HFF-Myc (cell line): ENCODE measurements at regions not wholly inside any gene's neighbourhood (a gene's known extent, or its start where the extent isn't known, plus 50 kb on each side); places are given as distances from the start of the nearest gene placed in this dataset.
A peak's percentile ranks its signal among the peaks of the same experiment; 100 is the strongest.

Source experiments
- DNase-seq: peaks from one replicate; pipeline ENCODE4 v3.0.0-alpha.2; 2011; ENCODE audit warnings: low read depth; ENCODE audit errors: extremely low read depth
- H3K4me3 ChIP-seq: replicated peaks from 2 replicates; pipeline ENCODE4 v1.5.1; 2011; ENCODE audit warnings: low read depth, mild to moderate bottlenecking, control low read depth, low read length
- TF ChIP-seq, protein P1 (sequence below): IDR thresholded peaks from 2 replicates; pipeline ENCODE4 v1.5.1; 2012; ENCODE audit warnings: mild to moderate bottlenecking, low read depth, low read length, control low read depth; ENCODE audit errors: missing control alignments

DNA sequence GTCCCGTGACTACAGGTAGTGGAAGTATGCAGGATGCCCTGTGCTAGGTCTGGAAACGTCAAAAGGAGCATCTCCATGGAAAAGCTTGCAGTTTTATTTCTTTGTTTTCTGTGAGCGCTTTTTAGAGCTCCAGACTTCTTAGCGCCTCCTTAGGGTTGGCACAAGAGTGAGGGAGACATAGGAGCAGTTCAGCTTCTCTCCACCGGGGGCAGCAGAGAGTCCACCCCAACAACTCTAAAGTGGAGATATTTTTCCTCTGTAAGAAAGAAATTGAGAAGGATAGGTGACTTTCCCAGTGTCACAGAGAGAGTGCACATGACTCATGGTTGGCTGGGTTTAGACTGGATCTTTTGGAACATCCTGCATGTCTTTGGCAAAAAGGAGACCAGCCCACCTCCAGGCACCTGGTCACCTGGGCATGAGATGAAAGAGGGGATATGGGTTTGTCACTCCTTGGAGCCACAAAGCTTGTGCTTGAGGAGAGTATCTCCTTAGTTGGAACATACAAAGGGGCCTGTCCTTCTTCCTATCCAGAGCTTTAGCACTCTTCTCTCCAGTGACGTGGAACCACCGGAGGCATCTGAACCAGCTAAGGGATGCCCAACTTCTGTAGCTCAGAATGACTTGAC, 637.7 kb downstream of the SEMA5A start:
- peak; percentile 44 for DNase-seq
- TF ChIP-seq, protein P1, sequence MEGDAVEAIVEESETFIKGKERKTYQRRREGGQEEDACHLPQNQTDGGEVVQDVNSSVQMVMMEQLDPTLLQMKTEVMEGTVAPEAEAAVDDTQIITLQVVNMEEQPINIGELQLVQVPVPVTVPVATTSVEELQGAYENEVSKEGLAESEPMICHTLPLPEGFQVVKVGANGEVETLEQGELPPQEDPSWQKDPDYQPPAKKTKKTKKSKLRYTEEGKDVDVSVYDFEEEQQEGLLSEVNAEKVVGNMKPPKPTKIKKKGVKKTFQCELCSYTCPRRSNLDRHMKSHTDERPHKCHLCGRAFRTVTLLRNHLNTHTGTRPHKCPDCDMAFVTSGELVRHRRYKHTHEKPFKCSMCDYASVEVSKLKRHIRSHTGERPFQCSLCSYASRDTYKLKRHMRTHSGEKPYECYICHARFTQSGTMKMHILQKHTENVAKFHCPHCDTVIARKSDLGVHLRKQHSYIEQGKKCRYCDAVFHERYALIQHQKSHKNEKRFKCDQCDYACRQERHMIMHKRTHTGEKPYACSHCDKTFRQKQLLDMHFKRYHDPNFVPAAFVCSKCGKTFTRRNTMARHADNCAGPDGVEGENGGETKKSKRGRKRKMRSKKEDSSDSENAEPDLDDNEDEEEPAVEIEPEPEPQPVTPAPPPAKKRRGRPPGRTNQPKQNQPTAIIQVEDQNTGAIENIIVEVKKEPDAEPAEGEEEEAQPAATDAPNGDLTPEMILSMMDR, result peak; percentile 97
- no peak overlapping the region for H3K4me3 ChIP-seq

DNA sequence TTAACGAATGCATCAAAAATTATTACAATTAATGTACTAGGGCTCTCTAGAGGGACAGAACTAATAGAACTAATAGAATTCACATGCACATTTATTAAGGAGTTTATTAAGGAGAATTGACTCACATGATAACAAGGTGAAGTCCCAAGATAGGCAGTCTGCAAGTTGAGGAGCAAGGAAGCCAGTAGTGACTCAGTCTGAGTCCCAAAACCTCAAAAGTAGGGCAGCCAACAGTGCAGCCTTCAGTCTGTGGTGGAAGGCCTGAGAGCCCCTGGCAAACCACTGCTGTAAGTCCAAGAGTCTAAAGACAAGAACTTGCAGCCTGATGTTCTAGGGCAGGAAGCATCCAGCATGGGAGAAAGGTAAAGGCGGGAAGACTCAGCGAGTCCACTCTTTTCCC, 633.8 kb downstream of the SEMA5A start:
- H3K4me3 ChIP-seq, result no peak overlapping the region
- TF ChIP-seq, protein P1, result no peak
- DNase-seq, result no peak

DNA sequence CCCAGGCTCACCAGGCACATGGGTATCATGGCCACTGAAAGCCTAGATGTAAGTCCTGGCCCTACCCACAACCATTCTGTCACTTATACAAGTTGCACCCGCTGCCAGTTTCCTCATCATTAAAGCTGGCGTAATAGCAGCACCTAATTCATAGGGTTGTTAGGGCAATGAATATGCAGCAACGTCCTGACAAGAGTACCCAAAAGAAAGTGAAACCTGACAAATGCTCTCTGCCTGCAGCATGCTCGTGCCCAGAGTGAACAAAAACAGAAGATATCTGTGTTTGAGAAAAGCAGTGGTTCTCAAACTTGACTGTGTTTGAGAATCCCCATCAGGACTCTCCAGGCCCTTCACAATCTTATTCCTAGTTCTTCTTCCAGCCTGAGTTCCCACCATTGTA, 632.4 kb downstream of the SEMA5A start:
- TF ChIP-seq, protein P1, result no peak
- H3K4me3 ChIP-seq, result no peak overlapping the region
- DNase-seq, result no peak

DNA sequence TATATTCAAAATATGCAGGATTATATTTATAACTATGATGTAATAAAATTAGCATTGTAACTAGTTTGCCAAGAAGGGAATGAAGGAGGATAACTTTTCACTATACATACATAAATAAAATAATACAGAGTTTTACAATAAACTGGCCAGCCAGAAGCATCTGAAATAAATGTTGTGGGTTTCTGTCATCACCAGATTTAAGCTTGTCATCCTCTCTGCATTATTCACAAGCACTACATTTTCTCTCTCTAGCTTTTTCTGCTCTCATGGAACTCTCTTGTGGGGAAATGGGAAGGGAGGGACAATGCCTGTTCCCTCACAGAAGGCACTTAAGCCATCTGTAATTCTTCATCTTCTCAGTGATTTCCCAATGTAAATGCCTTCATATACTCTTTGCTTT, 626.8 kb downstream of the SEMA5A start:
- TF ChIP-seq, protein P1, result no peak

DNA sequence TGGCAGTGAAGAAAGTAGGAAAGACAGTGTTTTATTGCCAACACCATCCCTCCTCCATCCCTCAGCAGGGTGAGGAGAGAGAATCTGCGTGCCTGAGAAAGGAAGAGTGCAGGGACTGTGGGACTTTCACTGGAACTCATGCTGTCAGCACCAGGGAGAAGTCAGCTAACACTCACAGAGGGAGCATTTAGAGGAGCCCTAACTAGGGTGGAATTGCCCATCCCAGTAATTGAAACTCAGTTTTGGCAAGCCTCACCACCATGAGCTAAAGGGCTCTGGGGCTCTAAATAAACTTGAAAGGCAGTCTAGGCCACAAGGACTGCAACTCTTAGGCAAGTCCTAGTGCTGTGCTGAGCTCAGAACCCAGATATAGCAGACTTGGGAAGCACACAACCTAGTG, 622.3 kb downstream of the SEMA5A start:
- no peak for DNase-seq
- no peak overlapping the region for H3K4me3 ChIP-seq
- TF ChIP-seq, protein P1, result no peak

More for the DNA sequence above, 626.8 kb downstream of the SEMA5A start:
- H3K4me3 ChIP-seq, result no peak overlapping the region
- DNase-seq, result no peak

DNA sequence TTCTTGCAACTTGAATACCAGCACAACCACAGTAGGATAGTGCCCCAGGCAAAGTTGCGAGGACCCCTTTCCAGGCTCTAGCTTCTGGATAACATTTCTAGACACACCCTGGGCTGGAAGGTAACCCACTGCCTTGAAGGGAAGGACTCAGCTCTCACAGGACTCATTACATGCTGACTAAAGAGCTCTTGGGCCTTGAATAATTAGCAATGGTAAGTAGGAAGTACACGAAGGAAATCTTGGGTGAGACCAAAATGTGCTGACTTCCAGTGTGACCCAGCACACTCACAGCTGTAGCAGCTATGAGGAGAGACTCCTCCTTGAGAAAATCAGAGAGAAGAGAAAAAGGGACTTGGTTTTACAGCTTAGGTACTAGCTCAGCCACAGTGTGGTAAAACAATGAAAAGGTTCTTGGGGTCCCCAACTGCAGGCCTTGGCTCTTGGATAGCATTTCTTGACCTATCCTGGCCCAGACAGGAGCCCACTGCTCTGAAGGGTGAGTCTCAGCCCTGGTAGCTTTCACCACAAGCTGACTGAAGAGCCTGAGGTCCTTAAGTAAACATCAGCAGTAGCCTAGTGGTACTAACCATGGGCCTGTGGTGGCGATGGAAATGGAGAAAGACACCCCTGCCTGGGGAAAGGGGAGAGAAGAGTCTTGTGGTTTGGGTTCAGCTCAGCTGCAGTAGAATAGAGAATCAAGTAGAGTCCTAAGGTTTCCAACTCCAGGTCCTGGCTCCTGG, 621.7 kb downstream of the SEMA5A start:
- DNase-seq, result no peak
- no peak overlapping the region for H3K4me3 ChIP-seq
- TF ChIP-seq, protein P1, result no peak
